ENCODE measurements at regions not wholly inside any gene's neighbourhood (a gene's known extent, or its start where the extent isn't known, plus 50 kb on each side); places are given as distances from the start of the nearest gene placed in this dataset.

DNA sequence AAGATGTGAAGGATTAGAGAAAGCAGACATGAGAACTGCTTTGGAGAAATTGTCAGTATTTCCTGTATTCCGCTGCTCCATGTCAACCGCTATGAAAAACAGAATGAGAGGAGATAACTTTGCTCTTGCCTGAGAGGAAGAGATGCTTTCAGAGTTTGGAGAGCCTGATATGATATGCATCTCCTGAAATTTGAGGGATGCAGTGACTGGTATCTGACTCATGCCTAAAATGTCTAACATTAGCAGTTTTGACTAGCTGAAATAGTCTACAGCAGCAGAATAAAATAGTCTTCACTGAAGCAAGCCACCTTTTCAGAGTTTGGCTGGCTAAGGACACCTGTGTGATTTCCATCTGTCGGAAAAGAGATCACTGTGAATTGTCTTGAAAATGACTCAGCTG lies 165.8 kb upstream of the LRRC7 start:
- 93 to 97% (median 96%) methylated on average over 3 of the region's 3 CpGs for WGBS, 3 donors
- Histone ChIP-seq H3K27ac (no peak overlapping the region), H3K9me3 (no peaks in the 10 kb centered on the region), H3K4me3 (no peak overlapping the region), H3K36me3 (no peaks in the 10 kb centered on the region), H3K4me1 (ENCODE audit: insufficient read depth) (no peaks in the 10 kb centered on the region), H3K27me3 (no peaks in the 10 kb centered on the region)
- intact Hi-C loops (cut with DNase I) = no loop called here
- DNase-seq = no peak
- TF ChIP-seq EP300 (IDR thresholded peaks at IDR 0.05) = no peak
- TF ChIP-seq, protein P1, sequence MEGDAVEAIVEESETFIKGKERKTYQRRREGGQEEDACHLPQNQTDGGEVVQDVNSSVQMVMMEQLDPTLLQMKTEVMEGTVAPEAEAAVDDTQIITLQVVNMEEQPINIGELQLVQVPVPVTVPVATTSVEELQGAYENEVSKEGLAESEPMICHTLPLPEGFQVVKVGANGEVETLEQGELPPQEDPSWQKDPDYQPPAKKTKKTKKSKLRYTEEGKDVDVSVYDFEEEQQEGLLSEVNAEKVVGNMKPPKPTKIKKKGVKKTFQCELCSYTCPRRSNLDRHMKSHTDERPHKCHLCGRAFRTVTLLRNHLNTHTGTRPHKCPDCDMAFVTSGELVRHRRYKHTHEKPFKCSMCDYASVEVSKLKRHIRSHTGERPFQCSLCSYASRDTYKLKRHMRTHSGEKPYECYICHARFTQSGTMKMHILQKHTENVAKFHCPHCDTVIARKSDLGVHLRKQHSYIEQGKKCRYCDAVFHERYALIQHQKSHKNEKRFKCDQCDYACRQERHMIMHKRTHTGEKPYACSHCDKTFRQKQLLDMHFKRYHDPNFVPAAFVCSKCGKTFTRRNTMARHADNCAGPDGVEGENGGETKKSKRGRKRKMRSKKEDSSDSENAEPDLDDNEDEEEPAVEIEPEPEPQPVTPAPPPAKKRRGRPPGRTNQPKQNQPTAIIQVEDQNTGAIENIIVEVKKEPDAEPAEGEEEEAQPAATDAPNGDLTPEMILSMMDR (IDR thresholded peaks at IDR 0.05) = no peak
- TF ChIP-seq POLR2A (IDR thresholded peaks at IDR 0.05) = no peak

GRCh38 chr1:69403756-69404320 lies 163.9 kb upstream of the LRRC7 start:
- 81 to 87% (median 82%) methylated on average over 3 of the region's 3 CpGs for WGBS, 3 donors

DNA sequence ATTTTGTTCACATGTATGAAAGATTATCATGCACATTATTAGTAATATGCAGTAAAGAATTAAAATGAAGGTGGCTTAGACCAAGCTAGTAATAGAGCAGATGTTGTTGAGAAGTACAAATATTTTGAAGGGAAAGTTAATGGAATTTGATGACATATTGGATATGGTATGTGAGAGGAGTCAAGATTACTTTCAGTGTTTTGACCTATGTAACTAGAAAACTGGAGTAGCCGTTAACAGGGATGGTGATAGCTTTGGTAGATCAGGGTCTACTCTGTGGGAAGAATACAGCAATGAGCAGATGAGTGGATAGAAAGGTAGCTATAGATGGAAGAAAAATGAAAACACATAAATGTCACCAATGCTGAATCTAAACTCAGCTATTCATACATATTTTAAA lies 163.2 kb upstream of the LRRC7 start:
- no peaks in the 10 kb centered on the region for H3K36me3 ChIP-seq
- TF ChIP-seq, protein P1 (IDR thresholded peaks at IDR 0.05) = no peak
- TF ChIP-seq POLR2A (IDR thresholded peaks at IDR 0.05) (no peak), EP300 (IDR thresholded peaks at IDR 0.05) (no peak)
- no peaks in the 10 kb centered on the region for H3K27me3 ChIP-seq
- no peak overlapping the region for H3K27ac ChIP-seq
- DNase-seq = no peak
- H3K9me3 ChIP-seq = no peaks in the 10 kb centered on the region
- whole genome bisulfite sequencing, 3 donors = 8 to 39% (median 17%) methylated on average over 1 of the region's 1 CpG
- no peak overlapping the region for H3K4me3 ChIP-seq
- intact Hi-C loops (cut with DNase I) = no loop called here
- no peaks in the 10 kb centered on the region for H3K4me1 ChIP-seq (ENCODE audit: insufficient read depth)

More at GRCh38 chr1:69403756-69404320, 163.9 kb upstream of the LRRC7 start:
- no peaks in the 10 kb centered on the region for H3K4me1 ChIP-seq (ENCODE audit: insufficient read depth)
- TF ChIP-seq, protein P1 (IDR thresholded peaks at IDR 0.05) = no peak
- TF ChIP-seq POLR2A (IDR thresholded peaks at IDR 0.05) = no peak
- TF ChIP-seq EP300 (IDR thresholded peaks at IDR 0.05) = no peak
- no peaks in the 10 kb centered on the region for H3K27me3 ChIP-seq
- no peaks in the 10 kb centered on the region for H3K36me3 ChIP-seq
- intact Hi-C loops (cut with DNase I) = no loop called here
- no peak overlapping the region for H3K27ac ChIP-seq
- H3K4me3 ChIP-seq = no peak overlapping the region
- DNase-seq = no peak
- H3K9me3 ChIP-seq = no peaks in the 10 kb centered on the region

- DNase-seq = no peak
- intact Hi-C loops (cut with DNase I) = no loop called here
- no peak overlapping the region for H3K27ac ChIP-seq
- 61 to 79% (median 62%) methylated on average over 3 of the region's 3 CpGs for WGBS, 3 donors
- H3K36me3 ChIP-seq = no peaks in the 10 kb centered on the region
- H3K4me3 ChIP-seq = no peak overlapping the region
- TF ChIP-seq EP300 (IDR thresholded peaks at IDR 0.05) (no peak), POLR2A (IDR thresholded peaks at IDR 0.05) (no peak)
- TF ChIP-seq, protein P1 (IDR thresholded peaks at IDR 0.05) = no peak
- no peaks in the 10 kb centered on the region for H3K27me3 ChIP-seq
- no peaks in the 10 kb centered on the region for H3K9me3 ChIP-seq
- H3K4me1 ChIP-seq (ENCODE audit: insufficient read depth) = no peaks in the 10 kb centered on the region
Measured at GRCh38 chr1:69406244-69406643, 161.5 kb upstream of the LRRC7 start.
